Lower leg skin (tissue), 3 donors: ENCODE measurements at regions not wholly inside any gene's neighbourhood (a gene's known extent, or its start where the extent isn't known, plus 50 kb on each side); places are given as distances from the start of the nearest gene placed in this dataset.

Experiments used
- POLR2A ChIP-seq, 2 donors: fragments of 450-650 bp; IDR thresholded peaks; one replicate each; pipeline ENCODE4 v1.6.1; 2016 to 2017; ENCODE audit warnings: antibody characterized with exemption in 2 of 2, mild to moderate bottlenecking in 1 of 2, moderate library complexity in 1 of 2
- TF ChIP-seq, protein P1 (sequence below), 3 donors: fragments of 450-650 bp; IDR thresholded peaks; one replicate each; pipeline ENCODE4 v1.5.1; 2016; ENCODE audit warnings: antibody characterized with exemption in 3 of 3, mild to moderate bottlenecking in 3 of 3, moderate library complexity in 2 of 3

DNA sequence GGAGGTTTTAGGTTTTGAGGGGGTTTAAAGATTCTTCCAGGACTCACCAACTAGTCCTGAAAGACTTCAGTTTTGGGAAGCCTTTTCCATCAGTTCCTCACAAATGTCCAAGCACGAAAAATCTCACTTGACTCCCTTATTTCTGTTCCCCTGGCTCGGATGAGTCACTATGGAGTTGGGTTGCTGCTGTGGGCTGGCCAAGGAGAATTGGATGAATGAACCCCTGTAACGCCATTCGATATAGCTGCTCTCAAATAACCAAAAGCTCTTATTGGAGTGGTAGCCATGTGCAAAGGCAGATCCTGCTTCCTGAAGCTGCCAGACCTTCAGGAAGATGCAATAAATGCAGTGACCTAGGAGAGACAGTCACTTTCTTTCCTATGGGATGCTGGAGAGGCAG, 417.0 kb downstream of the ZNF521 start:
- TF ChIP-seq, protein P1, sequence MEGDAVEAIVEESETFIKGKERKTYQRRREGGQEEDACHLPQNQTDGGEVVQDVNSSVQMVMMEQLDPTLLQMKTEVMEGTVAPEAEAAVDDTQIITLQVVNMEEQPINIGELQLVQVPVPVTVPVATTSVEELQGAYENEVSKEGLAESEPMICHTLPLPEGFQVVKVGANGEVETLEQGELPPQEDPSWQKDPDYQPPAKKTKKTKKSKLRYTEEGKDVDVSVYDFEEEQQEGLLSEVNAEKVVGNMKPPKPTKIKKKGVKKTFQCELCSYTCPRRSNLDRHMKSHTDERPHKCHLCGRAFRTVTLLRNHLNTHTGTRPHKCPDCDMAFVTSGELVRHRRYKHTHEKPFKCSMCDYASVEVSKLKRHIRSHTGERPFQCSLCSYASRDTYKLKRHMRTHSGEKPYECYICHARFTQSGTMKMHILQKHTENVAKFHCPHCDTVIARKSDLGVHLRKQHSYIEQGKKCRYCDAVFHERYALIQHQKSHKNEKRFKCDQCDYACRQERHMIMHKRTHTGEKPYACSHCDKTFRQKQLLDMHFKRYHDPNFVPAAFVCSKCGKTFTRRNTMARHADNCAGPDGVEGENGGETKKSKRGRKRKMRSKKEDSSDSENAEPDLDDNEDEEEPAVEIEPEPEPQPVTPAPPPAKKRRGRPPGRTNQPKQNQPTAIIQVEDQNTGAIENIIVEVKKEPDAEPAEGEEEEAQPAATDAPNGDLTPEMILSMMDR (IDR thresholded peaks at IDR 0.05) = no peak
- TF ChIP-seq POLR2A (IDR thresholded peaks at IDR 0.05) = no peak
